A549 (cell line): ENCODE measurements at regions not wholly inside any gene's neighbourhood (a gene's known extent, or its start where the extent isn't known, plus 50 kb on each side); places are given as distances from the start of the nearest gene placed in this dataset.

Experiments used
- ATAC-seq, 2 experiments: fragments of 200-7000 bp in 1 of 2; fragments of >200 bp in 1 of 2; cut with Nextera tagmentation in 1 of 2; cut with Tn5 transposase in 1 of 2; 3 replicates each; pipeline versions ENCODE4 v1.8.0 to v1.9.1; 2018 to 2020; ENCODE audit warnings: mild to moderate bottlenecking in 1 of 2, moderate library complexity in 1 of 2
- CTCF ChIA-PET: fragments of 300-600 bp; sonication (Branson Sonifier 250); formaldehyde crosslinking; extraction: SDS; loops from one replicate; lab custom pipeline; 2021; ENCODE audit warnings: antibody characterized with exemption, inconsistent platforms; lab: Yijun Ruan, JAX
- POLR2A ChIA-PET: fragments of 350-600 bp; formaldehyde crosslinking; extraction: SDS; loops from one replicate; lab custom pipeline; 2021; ENCODE audit warnings: antibody characterized with exemption, inconsistent platforms; lab: Yijun Ruan, JAX
- DNase-seq, 2 experiments: peaks; one replicate each; pipeline versions ENCODE4 v3.0.0 to v3.0.0-alpha.2; 2011 to 2016; ENCODE audit warnings: low read depth in 1 of 2, low spot score in 1 of 2
- FAIRE-seq: peaks from 2 replicates; lab custom pipeline; 2011; peaks lifted over from hg19 to GRCh38; lab: Jason Lieb, UNC
- H3K27ac ChIP-seq, 2 experiments: fragments of >200 bp; sonication (Bioruptor Twin); formaldehyde crosslinking; 3 replicates each; pipeline ENCODE4 v1.5.1; 2016 to 2017
- H3K4me1 ChIP-seq: fragments of >200 bp; sonication (Bioruptor Twin); formaldehyde crosslinking; 3 replicates; pipeline ENCODE4 v1.6.1; 2016
- H3K4me2 ChIP-seq: fragments of >200 bp; sonication (Bioruptor Twin); formaldehyde crosslinking; 3 replicates; pipeline ENCODE4 v1.6.1; 2016
- H3K4me3 ChIP-seq: fragments of >200 bp; sonication (Bioruptor Twin); formaldehyde crosslinking; 3 replicates; pipeline ENCODE4 v1.5.1; 2016
- H3K9me3 ChIP-seq: fragments of >200 bp; sonication (Bioruptor Twin); formaldehyde crosslinking; 3 replicates; pipeline ENCODE4 v1.6.1; 2016
- BHLHE40 ChIP-seq: IDR thresholded peaks from 2 replicates; pipeline ENCODE4 v1.6.1; 2012; ENCODE audit warnings: low read depth, low read length, inconsistent platforms
- CBX2 ChIP-seq: fragments of 200-600 bp; sonication (generic); IDR thresholded peaks from 2 replicates; pipeline ENCODE4 v1.6.1; 2016; ENCODE audit warnings: low read depth, mild to moderate bottlenecking, borderline replicate concordance
- CHD4 ChIP-seq: fragments of 200-600 bp; sonication (generic); IDR thresholded peaks from 2 replicates; pipeline ENCODE4 v1.6.1; 2016; ENCODE audit warnings: antibody characterized with exemption, mild to moderate bottlenecking, borderline replicate concordance
- EHF ChIP-seq: fragments of 250-450 bp; sonication (Bioruptor Pico); IDR thresholded peaks from 2 replicates; pipeline ENCODE4 v1.5.0; 2020; ENCODE audit warnings: mild to moderate bottlenecking
- EHMT2 ChIP-seq: fragments of 200-600 bp; sonication (generic); IDR thresholded peaks from 2 replicates; pipeline ENCODE4 v1.6.1; 2016; ENCODE audit warnings: antibody characterized with exemption, low read depth, mild to moderate bottlenecking, moderate library complexity
- EP300 ChIP-seq, 2 experiments: fragments of >200 bp; sonication (Bioruptor Twin); formaldehyde crosslinking; IDR thresholded peaks; 2 replicates in 1 of 2; 3 replicates in 1 of 2; pipeline ENCODE4 v1.6.1; 2016 to 2017
- FOXS1 ChIP-seq: fragments of 250-450 bp; sonication (Bioruptor Pico); IDR thresholded peaks from 2 replicates; pipeline ENCODE4 v1.5.0; 2020; ENCODE audit warnings: mild to moderate bottlenecking, moderate library complexity
- GATA3 ChIP-seq: IDR thresholded peaks from 2 replicates; pipeline ENCODE4 v1.6.1; 2012; ENCODE audit warnings: borderline replicate concordance
- HDAC2 ChIP-seq: fragments of 200-600 bp; sonication (generic); IDR thresholded peaks from 2 replicates; pipeline ENCODE4 v1.6.1; 2016
- HEYL ChIP-seq: fragments of 250-450 bp; sonication (Bioruptor Pico); IDR thresholded peaks from 2 replicates; pipeline ENCODE4 v1.8.0; 2021; ENCODE audit warnings: mild to moderate bottlenecking, moderate library complexity
- HOXB5 ChIP-seq: fragments of 250-450 bp; sonication (Bioruptor Pico); IDR thresholded peaks from 2 replicates; pipeline ENCODE4 v1.5.0; 2020; ENCODE audit warnings: mild to moderate bottlenecking, moderate library complexity
- JUNB ChIP-seq: fragments of >200 bp; sonication (Bioruptor Twin); formaldehyde crosslinking; IDR thresholded peaks from 2 replicates; pipeline ENCODE4 v1.6.1; 2016
- KDM1A ChIP-seq: fragments of 200-600 bp; sonication (generic); IDR thresholded peaks from 2 replicates; pipeline ENCODE4 v1.6.1; 2016; ENCODE audit warnings: low read depth, mild to moderate bottlenecking
- MYC ChIP-seq: IDR thresholded peaks from 2 replicates; pipeline ENCODE4 v1.6.1; 2012; ENCODE audit warnings: mild to moderate bottlenecking, inconsistent platforms, low read length, improper control_type of control experiment, borderline replicate concordance
- RAD21 ChIP-seq, 2 experiments: fragments of >200 bp in 1 of 2; sonication (Bioruptor Twin) in 1 of 2; formaldehyde crosslinking in 1 of 2; IDR thresholded peaks in 1 of 2; conservative IDR thresholded peaks in 1 of 2; 2 replicates in 1 of 2; 3 replicates in 1 of 2; pipeline ENCODE4 v1.6.1; 2012 to 2018; ENCODE audit warnings: inconsistent platforms in 1 of 2
- RARB ChIP-seq: fragments of 250-450 bp; sonication (Bioruptor Pico); IDR thresholded peaks from 2 replicates; pipeline ENCODE4 v1.8.0; 2021; ENCODE audit warnings: mild to moderate bottlenecking, moderate library complexity
- TP53 ChIP-seq: fragments of 250-450 bp; sonication (Bioruptor Pico); IDR thresholded peaks from 2 replicates; pipeline ENCODE4 v1.5.0; 2021; ENCODE audit warnings: mild to moderate bottlenecking, moderate library complexity
- WGBS: methylation state at CpG from one replicate; pipeline ENCODE4 v1.1.6; 2017; ENCODE audit errors: missing lambda C conversion rate; 5-methylcytosine and 5-hydroxymethylcytosine counted together
- TF ChIP-seq, protein P1 (sequence below): IDR thresholded peaks from 2 replicates; pipeline ENCODE4 v1.6.1; 2012
- TF ChIP-seq, protein P2 (sequence below): IDR thresholded peaks from 2 replicates; pipeline ENCODE4 v1.6.1; 2012
- TF ChIP-seq, protein P3 (sequence below): fragments of 450-650 bp; IDR thresholded peaks from 2 replicates; pipeline ENCODE4 v1.6.1; 2014; ENCODE audit warnings: antibody characterized with exemption
- TF ChIP-seq, protein P4 (sequence below): fragments of 250-450 bp; sonication (Bioruptor Pico); IDR thresholded peaks from 2 replicates; pipeline ENCODE4 v1.5.0; 2020; ENCODE audit warnings: low read depth, mild to moderate bottlenecking, moderate library complexity
- TF ChIP-seq, protein P5 (sequence below): fragments of >200 bp; sonication (Bioruptor Twin); formaldehyde crosslinking; IDR thresholded peaks from 3 replicates; pipeline ENCODE4 v1.5.1; 2016
- TF ChIP-seq, protein P6 (sequence below): fragments of >200 bp; sonication (Bioruptor Twin); formaldehyde crosslinking; IDR thresholded peaks from 2 replicates; pipeline ENCODE4 v1.6.1; 2016
- TF ChIP-seq, protein P7 (sequence below): fragments of 200-600 bp; sonication (generic); IDR thresholded peaks from 2 replicates; pipeline ENCODE4 v1.6.1; 2016; ENCODE audit warnings: antibody characterized with exemption, mild to moderate bottlenecking, moderate library complexity

DNA sequence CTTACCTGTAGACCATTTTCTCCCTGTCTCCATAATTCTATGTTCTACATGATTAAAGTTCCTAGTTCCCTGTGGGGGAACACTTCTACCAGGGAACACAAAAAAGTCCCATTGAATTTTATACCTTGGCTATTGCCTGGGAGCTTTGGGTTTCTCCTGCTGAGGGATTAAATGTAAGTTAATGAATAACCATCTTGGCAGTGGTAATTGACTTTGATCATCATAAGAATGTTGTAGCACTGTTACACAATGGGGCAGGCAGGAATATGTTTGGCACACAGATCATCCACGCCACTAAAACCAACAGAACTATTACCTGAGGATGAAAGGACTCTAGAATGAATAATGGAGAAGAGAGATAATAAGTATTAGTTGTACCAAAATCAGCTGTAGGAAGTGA, 1106.2 kb upstream of the GJE1 start:
- CTCF ChIA-PET: interaction anchor here (0.6 kb wide), 1 partner anchor 853 kb away, joined by 3 read pairs; no protein-coding TSS in a partner anchor
- no peak for FAIRE-seq
- POLR2A ChIA-PET: no interaction called here
- 6% methylated on average over 1 of the region's 1 CpG for WGBS
- no peak overlapping the region for H3K4me3 ChIP-seq
- H3K4me2 ChIP-seq: peak overlapping the region; percentile 28; the same call in 1 of the 3 replicates
- peaks cover 5% of the 10 kb centered on the region; the same call in 1 of the 3 replicates for H3K4me1 ChIP-seq
- peak in 1 of 2 experiments; percentile 22 for DNase-seq
- TF ChIP-seq BHLHE40: no peak
- TF ChIP-seq JUNB: 0 out of 2 replicates have a peak, but pooled peaks have one; percentile 13
- no peak for ATAC-seq
- H3K27ac ChIP-seq: peak overlapping the region in 1 of 2 experiments; percentile 19; a peak in 1 of 6 replicates
- no peaks in the 10 kb centered on the region for H3K9me3 ChIP-seq

DNA sequence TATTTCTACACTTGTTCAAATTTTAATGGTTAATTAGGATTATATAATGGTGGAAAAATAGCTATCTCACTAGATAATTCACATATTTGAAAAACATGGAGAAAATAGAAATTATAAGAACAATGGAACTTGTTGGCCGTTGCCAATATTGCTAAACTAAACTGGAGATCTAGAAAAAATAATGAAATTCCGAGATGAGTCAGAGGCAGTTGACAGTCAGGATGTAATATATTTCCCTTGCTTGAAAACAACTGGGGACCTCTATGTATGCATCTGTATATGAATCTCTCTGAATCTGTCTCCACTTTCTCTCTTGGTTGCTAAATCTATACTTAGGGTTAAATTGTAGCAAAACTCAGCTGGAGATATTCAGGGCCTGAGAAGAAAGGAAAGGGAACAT, 1108.2 kb upstream of the GJE1 start:
- peaks cover 5% of the 10 kb centered on the region; the same call in 1 of the 3 replicates for H3K4me1 ChIP-seq
- H3K9me3 ChIP-seq: no peaks in the 10 kb centered on the region
- WGBS: 40% methylated on average over 2 of the region's 2 CpGs
- ATAC-seq (no peak), DNase-seq (no peak), FAIRE-seq (no peak)
- POLR2A ChIA-PET: no interaction called here
- no peak overlapping the region for H3K27ac ChIP-seq
- H3K4me2 ChIP-seq: no peak overlapping the region
- TF ChIP-seq, protein P1, sequence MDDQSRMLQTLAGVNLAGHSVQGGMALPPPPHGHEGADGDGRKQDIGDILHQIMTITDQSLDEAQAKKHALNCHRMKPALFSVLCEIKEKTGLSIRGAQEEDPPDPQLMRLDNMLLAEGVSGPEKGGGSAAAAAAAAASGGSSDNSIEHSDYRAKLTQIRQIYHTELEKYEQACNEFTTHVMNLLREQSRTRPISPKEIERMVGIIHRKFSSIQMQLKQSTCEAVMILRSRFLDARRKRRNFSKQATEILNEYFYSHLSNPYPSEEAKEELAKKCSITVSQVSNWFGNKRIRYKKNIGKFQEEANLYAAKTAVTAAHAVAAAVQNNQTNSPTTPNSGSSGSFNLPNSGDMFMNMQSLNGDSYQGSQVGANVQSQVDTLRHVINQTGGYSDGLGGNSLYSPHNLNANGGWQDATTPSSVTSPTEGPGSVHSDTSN: no peak
- TF ChIP-seq, protein P2, sequence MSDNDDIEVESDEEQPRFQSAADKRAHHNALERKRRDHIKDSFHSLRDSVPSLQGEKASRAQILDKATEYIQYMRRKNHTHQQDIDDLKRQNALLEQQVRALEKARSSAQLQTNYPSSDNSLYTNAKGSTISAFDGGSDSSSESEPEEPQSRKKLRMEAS: no peak
- TF ChIP-seq BHLHE40: no peak
- TF ChIP-seq RARB (CRISPR knock-in tag): no peak
- no peak for TF ChIP-seq JUNB
- TF ChIP-seq EHMT2: no peak
- TF ChIP-seq RAD21 (conservative IDR thresholded peaks at IDR 0.05 in 1 of 2, IDR thresholded peaks at IDR 0.05 in 1 of 2): no peak
- no peak for TF ChIP-seq EHF (CRISPR knock-in tag)
- no peak for TF ChIP-seq CBX2
- no peak for TF ChIP-seq HEYL (CRISPR knock-in tag)
- no peak for TF ChIP-seq CHD4
- TF ChIP-seq, protein P3, sequence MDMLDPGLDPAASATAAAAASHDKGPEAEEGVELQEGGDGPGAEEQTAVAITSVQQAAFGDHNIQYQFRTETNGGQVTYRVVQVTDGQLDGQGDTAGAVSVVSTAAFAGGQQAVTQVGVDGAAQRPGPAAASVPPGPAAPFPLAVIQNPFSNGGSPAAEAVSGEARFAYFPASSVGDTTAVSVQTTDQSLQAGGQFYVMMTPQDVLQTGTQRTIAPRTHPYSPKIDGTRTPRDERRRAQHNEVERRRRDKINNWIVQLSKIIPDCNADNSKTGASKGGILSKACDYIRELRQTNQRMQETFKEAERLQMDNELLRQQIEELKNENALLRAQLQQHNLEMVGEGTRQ: no peak
- TF ChIP-seq, protein P4, sequence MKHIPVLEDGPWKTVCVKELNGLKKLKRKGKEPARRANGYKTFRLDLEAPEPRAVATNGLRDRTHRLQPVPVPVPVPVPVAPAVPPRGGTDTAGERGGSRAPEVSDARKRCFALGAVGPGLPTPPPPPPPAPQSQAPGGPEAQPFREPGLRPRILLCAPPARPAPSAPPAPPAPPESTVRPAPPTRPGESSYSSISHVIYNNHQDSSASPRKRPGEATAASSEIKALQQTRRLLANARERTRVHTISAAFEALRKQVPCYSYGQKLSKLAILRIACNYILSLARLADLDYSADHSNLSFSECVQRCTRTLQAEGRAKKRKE (CRISPR knock-in tag): no peak
- no peak for TF ChIP-seq EP300 (IDR thresholded peaks at IDR 0.05)
- no peak for TF ChIP-seq MYC
- no peak for TF ChIP-seq HDAC2
- no peak for TF ChIP-seq HOXB5
- TF ChIP-seq, protein P5, sequence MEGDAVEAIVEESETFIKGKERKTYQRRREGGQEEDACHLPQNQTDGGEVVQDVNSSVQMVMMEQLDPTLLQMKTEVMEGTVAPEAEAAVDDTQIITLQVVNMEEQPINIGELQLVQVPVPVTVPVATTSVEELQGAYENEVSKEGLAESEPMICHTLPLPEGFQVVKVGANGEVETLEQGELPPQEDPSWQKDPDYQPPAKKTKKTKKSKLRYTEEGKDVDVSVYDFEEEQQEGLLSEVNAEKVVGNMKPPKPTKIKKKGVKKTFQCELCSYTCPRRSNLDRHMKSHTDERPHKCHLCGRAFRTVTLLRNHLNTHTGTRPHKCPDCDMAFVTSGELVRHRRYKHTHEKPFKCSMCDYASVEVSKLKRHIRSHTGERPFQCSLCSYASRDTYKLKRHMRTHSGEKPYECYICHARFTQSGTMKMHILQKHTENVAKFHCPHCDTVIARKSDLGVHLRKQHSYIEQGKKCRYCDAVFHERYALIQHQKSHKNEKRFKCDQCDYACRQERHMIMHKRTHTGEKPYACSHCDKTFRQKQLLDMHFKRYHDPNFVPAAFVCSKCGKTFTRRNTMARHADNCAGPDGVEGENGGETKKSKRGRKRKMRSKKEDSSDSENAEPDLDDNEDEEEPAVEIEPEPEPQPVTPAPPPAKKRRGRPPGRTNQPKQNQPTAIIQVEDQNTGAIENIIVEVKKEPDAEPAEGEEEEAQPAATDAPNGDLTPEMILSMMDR: no peak
- CTCF ChIA-PET: no interaction called here
- no peak overlapping the region for H3K4me3 ChIP-seq

DNA sequence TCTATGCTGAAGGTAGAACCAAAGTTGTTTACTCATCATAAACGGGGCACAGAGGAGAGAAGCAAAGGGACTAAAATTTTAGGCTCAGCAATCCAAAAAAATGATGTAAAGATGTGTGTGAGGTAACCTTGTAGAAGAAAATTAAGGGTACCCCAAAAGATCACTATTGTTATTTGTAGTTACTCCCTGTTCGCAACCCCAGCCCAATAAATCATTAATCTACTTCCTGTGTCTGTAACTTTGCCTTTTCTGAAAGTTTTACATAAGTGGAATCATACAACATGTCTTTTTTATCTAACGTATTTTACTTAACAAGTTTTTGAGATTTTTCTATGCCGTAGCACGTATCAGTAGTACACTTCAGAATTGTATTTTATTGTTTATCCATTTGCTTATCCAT, 1114.8 kb upstream of the GJE1 start:
- WGBS: 72% methylated on average over 5 of the region's 5 CpGs
- POLR2A ChIA-PET: no interaction called here
- no peak for FAIRE-seq
- TF ChIP-seq RARB (CRISPR knock-in tag) (no peak), GATA3 (no peak), FOXS1 (CRISPR knock-in tag) (no peak), EP300 (IDR thresholded peaks at IDR 0.05) (no peak), TP53 (CRISPR knock-in tag) (no peak), KDM1A (no peak)
- TF ChIP-seq, protein P6, sequence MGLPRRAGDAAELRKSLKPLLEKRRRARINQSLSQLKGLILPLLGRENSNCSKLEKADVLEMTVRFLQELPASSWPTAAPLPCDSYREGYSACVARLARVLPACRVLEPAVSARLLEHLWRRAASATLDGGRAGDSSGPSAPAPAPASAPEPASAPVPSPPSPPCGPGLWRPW: no peak
- TF ChIP-seq, protein P7, sequence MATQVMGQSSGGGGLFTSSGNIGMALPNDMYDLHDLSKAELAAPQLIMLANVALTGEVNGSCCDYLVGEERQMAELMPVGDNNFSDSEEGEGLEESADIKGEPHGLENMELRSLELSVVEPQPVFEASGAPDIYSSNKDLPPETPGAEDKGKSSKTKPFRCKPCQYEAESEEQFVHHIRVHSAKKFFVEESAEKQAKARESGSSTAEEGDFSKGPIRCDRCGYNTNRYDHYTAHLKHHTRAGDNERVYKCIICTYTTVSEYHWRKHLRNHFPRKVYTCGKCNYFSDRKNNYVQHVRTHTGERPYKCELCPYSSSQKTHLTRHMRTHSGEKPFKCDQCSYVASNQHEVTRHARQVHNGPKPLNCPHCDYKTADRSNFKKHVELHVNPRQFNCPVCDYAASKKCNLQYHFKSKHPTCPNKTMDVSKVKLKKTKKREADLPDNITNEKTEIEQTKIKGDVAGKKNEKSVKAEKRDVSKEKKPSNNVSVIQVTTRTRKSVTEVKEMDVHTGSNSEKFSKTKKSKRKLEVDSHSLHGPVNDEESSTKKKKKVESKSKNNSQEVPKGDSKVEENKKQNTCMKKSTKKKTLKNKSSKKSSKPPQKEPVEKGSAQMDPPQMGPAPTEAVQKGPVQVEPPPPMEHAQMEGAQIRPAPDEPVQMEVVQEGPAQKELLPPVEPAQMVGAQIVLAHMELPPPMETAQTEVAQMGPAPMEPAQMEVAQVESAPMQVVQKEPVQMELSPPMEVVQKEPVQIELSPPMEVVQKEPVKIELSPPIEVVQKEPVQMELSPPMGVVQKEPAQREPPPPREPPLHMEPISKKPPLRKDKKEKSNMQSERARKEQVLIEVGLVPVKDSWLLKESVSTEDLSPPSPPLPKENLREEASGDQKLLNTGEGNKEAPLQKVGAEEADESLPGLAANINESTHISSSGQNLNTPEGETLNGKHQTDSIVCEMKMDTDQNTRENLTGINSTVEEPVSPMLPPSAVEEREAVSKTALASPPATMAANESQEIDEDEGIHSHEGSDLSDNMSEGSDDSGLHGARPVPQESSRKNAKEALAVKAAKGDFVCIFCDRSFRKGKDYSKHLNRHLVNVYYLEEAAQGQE: no peak

More for the DNA sequence above, 1114.8 kb upstream of the GJE1 start:
- no peaks in the 10 kb centered on the region for H3K9me3 ChIP-seq
- H3K4me1 ChIP-seq: no peaks in the 10 kb centered on the region
- CTCF ChIA-PET: no interaction called here
- H3K27ac ChIP-seq: no peak overlapping the region
- ATAC-seq: no peak
- no peak overlapping the region for H3K4me2 ChIP-seq
- no peak overlapping the region for H3K4me3 ChIP-seq
- no peak for DNase-seq
